ENCODE measurements at regions not wholly inside any gene's neighbourhood (a gene's known extent, or its start where the extent isn't known, plus 50 kb on each side); places are given as distances from the start of the nearest gene placed in this dataset.

DNA sequence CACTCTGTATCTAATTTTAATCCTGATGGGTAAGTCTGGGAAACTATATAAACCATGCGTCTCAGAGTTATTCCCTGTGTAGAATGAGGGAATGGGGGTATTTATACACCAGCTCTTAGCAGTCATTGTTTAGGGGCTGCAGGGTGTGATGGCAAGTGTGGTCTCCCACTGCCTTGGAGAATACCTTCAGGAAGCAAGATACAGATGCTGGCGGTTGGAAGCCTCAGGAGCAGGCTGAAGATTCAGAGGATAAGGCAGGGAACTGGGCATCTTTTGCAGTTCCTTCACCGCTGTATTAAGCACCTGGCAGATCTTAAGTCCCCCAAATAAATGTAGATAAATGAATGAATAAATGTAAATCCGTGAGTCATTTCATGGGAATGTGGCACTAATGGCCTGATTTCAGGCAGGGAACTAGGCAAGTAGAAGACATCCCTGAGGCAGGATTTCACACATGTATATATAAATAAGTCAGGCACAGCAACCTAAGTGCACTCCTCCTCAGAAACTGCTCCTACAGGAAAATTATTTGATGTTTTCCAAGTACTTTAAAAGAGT, 209.2 kb upstream of the GADL1 start:
- Histone ChIP-seq H4K5ac (ENCODE audit: insufficient read length, low read depth, low read length) (no peak overlapping the region), H3K79me1 (ENCODE audit: insufficient read depth, low read depth, low read length, poor library complexity, severe bottlenecking) (no peaks in the 10 kb centered on the region), H2BK15ac (ENCODE audit: low read depth, low read length) (no peak overlapping the region), H2BK120ac (ENCODE audit: low read depth, low read length, poor library complexity, severe bottlenecking) (no peak overlapping the region), H3K27me3 (ENCODE audit: insufficient read depth, low read length) (no peaks in the 10 kb centered on the region), H3K9me3 (ENCODE audit: control insufficient read depth, low read depth, low read length) (no peaks in the 10 kb centered on the region), H2AK5ac (ENCODE audit: insufficient read length, low read length) (no peak overlapping the region), H4K20me1 (ENCODE audit: control insufficient read depth, insufficient read depth, insufficient read length) (no peaks in the 10 kb centered on the region), H3K23ac (ENCODE audit: insufficient read length, low read depth, low read length) (no peak overlapping the region), H3K4me2 (ENCODE audit: insufficient read depth, insufficient read length, low read length) (no peak overlapping the region), H3K23me2 (ENCODE audit: insufficient read length, low read depth, low read length, poor library complexity, severe bottlenecking) (no peaks in the 10 kb centered on the region), H3K56ac (ENCODE audit: insufficient read length, low read depth, low read length) (no peak overlapping the region), H2BK5ac (ENCODE audit: insufficient read length, low read length) (no peak overlapping the region), H3K9ac (ENCODE audit: extremely low read depth, insufficient read length, low read length) (no peak overlapping the region), H3K14ac (ENCODE audit: insufficient read depth, low read length) (no peak overlapping the region), H2BK20ac (ENCODE audit: low read depth, low read length, poor library complexity, severe bottlenecking) (no peak overlapping the region), H2AFZ (ENCODE audit: low read length) (no peak overlapping the region), H3K4me1 (ENCODE audit: insufficient read depth, low read length) (no peaks in the 10 kb centered on the region), H3K79me2 (ENCODE audit: insufficient read depth, low read length) (no peaks in the 10 kb centered on the region), H3K27ac (ENCODE audit: insufficient read length, low read depth, low read length) (no peak overlapping the region), H3K18ac (ENCODE audit: insufficient read length, low read depth, low read length) (no peak overlapping the region), H3K4ac (ENCODE audit: low read depth, low read length) (no peak overlapping the region), H4K91ac (ENCODE audit: insufficient read length, low read depth, low read length) (no peak overlapping the region), H3T11ph (ENCODE audit: low read length) (no peak overlapping the region), H2BK12ac (ENCODE audit: insufficient read length, low read depth, low read length) (no peak overlapping the region), H4K8ac (replicated peaks; ENCODE audit: insufficient read length, low read depth, low read length) (no peak overlapping the region)
- peaks cover 8 to 15% of the 10 kb centered on the region in 2 experiments for H3K4me1 Mint-ChIP-seq
- H3K27ac Mint-ChIP-seq = no peak overlapping the region
- peaks cover 8 to 10% of the 10 kb centered on the region in 2 experiments; a peak in 3 of 5 replicates for H3K9me3 Mint-ChIP-seq
- no CpG with 5 or more reads among the region's 4 CpGs for WGBS (ENCODE audit: extremely low coverage, insufficient read length, low lambda C conversion rate)
- TF ChIP-seq, protein P1, sequence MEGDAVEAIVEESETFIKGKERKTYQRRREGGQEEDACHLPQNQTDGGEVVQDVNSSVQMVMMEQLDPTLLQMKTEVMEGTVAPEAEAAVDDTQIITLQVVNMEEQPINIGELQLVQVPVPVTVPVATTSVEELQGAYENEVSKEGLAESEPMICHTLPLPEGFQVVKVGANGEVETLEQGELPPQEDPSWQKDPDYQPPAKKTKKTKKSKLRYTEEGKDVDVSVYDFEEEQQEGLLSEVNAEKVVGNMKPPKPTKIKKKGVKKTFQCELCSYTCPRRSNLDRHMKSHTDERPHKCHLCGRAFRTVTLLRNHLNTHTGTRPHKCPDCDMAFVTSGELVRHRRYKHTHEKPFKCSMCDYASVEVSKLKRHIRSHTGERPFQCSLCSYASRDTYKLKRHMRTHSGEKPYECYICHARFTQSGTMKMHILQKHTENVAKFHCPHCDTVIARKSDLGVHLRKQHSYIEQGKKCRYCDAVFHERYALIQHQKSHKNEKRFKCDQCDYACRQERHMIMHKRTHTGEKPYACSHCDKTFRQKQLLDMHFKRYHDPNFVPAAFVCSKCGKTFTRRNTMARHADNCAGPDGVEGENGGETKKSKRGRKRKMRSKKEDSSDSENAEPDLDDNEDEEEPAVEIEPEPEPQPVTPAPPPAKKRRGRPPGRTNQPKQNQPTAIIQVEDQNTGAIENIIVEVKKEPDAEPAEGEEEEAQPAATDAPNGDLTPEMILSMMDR (conservative IDR thresholded peaks at IDR 0.05) = no peak
- no peak overlapping the region for H3K4me3 Mint-ChIP-seq
- H3K27me3 Mint-ChIP-seq (ENCODE audit: low read depth) = no peaks in the 10 kb centered on the region; the same call in 1 of the 2 replicates
- no peak for DNase-seq
- peaks cover 0 to 9% (median 6%) of the 10 kb centered on the region in 3 experiments; a peak in 5 of 7 replicates for H3K36me3 Mint-ChIP-seq (ENCODE audit: insufficient read depth in 1 of 3, low read depth in 3 of 3)
